ENCODE measurements at regions not wholly inside any gene's neighbourhood (a gene's known extent, or its start where the extent isn't known, plus 50 kb on each side); places are given as distances from the start of the nearest gene placed in this dataset.
A peak's percentile ranks its signal among the peaks of the same experiment; 100 is the strongest.
"Not testable (repeated sequence)": the region's sequence is repeated elsewhere in the genome, so short reads cannot be mapped to it uniquely, and the experiment has no call there.

DNA sequence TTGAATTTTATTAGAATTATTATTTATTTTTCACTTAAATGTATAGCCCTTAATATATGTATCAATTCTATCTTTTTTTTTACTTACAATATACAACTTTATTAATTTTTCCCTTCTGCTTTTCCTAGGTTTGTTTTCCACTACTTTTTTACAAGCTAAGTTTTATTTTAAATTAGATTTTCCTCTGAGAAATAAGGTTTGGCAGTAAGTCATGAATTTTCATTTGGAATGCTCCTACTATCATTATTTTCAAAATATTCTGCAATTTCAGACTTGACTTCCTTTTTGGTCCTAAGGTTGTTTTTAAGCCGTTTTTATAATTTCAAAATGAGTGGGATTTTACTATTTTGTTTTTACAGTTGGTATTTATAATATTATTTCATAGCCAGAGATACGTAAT, 222.8 kb upstream of the PIEZO2 start:
- DNase-seq = no peak

GRCh38 chr18:11369556-11369955, 220.2 kb upstream of the PIEZO2 start:
- DNase-seq = no peak

DNA sequence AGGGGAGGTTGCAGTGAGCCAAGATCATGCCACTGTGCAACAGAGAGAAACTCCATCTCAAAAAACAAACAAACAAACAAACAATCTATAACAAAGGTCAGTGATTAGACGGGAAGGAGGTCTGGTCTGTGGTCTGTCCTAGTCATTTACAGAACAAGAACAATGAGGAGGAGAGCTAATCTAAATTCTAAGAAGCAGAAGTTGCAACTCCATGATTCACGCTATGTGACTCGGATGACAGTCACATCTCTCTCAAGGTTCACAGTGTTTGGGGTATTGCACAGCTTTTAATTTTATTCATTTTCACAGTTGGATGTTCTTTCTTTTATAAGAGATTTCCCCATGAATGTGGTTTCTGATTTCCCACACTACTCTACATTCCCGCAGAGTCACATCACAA, 218.7 kb upstream of the PIEZO2 start:
- no peak for DNase-seq

DNA sequence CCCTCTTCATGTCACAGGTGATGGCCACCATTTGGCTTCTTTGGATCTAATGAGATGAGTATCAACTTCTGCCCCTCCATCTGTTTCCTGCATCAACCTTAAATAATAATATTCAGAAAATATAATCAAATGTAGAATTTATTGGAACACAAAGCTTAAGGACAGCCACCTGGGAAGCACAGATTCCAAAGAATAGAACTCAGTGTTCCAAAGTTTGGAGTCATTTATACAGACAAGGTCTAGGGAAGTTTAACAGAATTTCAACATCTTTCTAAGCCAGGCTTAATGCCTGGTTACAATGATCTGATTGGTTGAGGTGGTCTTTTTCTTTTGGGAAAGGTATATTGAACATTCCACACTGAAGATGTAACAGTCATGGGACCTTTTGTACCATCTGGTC, 218.0 kb upstream of the PIEZO2 start:
- DNase-seq = no peak

GRCh38 chr18:11366410-11366809, 217.0 kb upstream of the PIEZO2 start:
- DNase-seq = no peak

DNA sequence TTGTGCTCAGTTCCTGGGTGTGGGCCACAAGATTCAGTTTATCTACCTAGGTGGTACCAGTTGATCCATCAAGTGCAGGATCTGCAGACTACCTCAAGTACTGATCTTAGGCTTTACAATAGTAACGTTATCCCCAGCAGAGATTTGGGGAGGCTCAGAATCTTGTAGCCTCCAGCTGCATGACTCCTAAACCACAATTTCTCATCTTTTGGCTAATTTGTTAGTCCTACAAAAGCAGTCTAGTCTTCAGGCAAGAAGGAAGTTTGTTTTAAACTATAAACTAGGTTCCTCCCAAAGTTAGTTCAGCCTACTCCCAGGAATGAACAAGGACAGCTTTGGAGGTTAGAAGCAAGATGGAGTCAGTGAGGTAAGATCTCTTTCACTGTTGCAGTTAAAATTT, 213.5 kb upstream of the PIEZO2 start:
- DNase-seq = no peak

DNA sequence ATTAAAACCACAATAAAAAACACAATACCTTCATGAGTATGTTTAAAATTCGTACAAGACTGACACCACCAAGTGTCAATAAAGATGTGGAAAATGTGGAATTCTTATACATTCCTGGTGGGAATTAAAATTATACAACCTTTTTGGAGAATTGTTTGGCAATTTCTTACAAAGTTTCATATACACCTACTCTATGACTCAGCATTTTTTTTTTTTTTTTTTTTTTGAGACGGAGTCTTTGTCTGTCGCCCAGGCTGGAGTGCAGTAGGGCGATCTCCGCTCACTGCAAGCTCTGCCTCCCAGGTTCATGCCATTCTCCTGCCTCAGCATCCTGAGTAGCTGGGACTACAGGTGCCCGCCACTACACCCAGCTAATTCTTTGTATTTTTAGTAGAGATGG, 212.5 kb upstream of the PIEZO2 start:
- DNase-seq = not testable (repeated sequence)

GRCh38 chr18:11357678-11358077, 208.3 kb upstream of the PIEZO2 start:
- no peak for DNase-seq

DNA sequence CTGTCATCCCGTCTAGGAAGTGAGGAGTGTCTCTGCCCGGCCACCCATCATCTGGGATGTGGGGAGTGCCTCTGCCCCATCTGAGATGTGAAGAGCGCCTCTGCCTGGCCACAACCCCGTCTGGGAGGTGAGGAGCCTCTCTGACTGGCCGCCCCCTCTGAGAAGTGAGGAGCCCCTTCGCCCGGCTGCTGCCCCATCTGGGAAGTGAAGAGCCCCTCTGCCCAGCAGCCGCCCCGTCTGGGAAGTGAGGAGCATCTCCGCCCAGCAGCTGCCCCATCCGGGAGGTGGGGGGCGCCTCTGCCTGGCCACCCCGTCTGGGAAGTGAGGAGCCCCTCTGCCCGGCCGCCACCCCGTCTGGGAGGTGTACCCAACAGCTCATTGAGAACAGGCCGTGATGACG, 195.2 kb upstream of the PIEZO2 start:
- not testable (repeated sequence) for DNase-seq

- no peak for DNase-seq
Measured at GRCh38 chr18:11343096-11343495, 193.7 kb upstream of the PIEZO2 start.

GRCh38 chr18:11342115-11342514, 192.7 kb upstream of the PIEZO2 start:
- not testable (repeated sequence) for DNase-seq

GRCh38 chr18:11339188-11339775, 189.9 kb upstream of the PIEZO2 start:
- no peak for DNase-seq

DNA sequence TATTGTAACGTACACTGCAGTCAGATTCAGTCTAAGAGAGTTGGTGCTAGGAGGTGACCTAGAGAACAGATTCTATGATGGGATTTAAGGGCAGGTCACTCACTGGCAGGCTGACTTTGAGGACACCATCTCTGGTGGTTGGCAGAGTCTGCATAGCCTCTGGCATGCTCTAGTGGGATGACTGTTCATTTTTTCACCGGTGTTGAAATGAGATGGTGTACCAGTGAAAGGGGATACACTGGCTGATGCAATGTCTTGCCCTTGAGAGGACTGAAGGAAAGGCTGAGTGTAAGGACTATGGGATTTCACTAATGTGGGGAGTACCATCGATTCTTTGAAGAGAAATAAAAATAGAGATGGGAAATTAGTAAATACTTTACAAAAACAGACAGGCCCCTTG, 186.9 kb upstream of the PIEZO2 start:
- DNase-seq = no peak

GRCh38 chr18:11327391-11328009, 178.1 kb upstream of the PIEZO2 start:
- DNase-seq = no peak

- DNase-seq = peak; percentile 38
Measured at GRCh38 chr18:11324956-11325882, 175.8 kb upstream of the PIEZO2 start.

GRCh38 chr18:11324510-11324909, 175.1 kb upstream of the PIEZO2 start:
- DNase-seq = no peak

- no peak for DNase-seq
Measured at GRCh38 chr18:11323359-11323819, 174.0 kb upstream of the PIEZO2 start.

DNA sequence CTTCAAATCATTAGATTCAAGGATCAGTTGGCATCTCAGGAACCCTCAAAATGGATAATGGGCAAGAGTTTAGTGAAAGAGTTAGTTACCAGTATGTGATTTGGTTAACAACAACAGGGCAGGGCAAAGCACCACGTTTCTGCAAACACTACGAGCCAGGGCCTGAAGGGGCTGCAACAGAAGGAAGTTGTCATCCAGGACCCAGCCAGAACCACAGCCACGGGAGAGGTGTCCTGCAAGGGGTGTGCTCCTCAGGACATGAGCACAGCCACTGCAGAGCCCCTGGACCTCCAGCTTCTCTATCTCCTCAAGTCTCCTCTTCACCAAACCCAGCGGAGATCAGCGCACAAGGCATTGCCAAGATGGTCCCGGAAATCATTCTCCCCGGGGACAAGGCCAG, 173.3 kb upstream of the PIEZO2 start:
- no peak for DNase-seq

DNA sequence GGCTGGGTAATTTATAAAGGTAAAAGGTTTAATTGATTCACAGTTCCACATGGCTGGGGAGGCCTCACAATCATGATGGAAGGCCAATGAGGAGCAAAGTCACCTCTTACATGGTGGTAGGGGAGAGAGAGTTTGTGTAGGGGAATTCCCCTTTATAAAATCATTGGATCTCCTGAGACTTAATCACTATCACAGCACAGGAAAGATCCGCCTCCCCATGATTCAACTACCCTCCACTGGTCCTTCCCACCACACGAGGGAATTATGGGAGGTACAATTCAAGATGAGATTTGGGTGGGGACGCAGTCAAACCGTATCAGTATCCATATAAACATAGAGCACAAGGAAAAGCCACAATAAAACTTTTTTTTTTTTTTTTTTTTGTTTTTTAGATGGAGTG, 172.6 kb upstream of the PIEZO2 start:
- no peak for DNase-seq

DNA sequence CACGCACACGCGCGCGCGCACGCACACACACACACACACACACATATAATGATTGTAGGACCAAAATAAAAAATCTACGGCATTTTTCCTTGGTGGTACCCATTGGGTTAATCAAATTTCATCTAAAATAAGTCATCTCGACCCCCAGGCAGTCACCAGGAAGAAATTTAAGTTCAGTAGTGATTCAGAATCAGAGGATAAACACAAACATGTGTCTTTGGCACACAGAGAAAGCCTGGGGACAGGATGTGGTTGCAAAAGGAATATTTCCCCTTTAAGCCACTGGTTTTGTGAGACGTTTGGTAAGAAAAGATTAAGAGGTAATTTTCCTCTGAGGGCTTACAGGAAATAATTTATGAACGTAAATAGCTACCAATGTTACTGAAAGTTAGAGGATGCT, 171.6 kb upstream of the PIEZO2 start:
- DNase-seq = no peak

DNA sequence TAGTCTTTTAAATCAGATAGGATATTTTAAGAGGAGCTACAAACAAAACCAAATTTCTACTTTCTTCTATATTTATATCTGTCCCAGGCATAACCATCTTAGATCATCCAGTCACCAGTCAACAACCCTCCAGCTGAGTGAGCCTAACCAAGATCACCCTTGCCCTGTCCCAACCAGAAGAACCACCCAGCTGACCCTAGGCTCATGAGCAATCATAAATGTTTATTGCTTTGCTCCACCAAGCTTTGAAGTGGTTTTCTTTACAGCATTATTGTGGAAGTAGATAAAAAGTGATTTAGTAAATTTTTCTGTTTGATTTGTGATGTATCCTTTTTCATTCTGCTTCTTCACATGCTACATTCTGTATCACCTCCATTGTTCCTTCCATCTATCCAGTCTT, 167.2 kb upstream of the PIEZO2 start:
- no peak for DNase-seq

DNA sequence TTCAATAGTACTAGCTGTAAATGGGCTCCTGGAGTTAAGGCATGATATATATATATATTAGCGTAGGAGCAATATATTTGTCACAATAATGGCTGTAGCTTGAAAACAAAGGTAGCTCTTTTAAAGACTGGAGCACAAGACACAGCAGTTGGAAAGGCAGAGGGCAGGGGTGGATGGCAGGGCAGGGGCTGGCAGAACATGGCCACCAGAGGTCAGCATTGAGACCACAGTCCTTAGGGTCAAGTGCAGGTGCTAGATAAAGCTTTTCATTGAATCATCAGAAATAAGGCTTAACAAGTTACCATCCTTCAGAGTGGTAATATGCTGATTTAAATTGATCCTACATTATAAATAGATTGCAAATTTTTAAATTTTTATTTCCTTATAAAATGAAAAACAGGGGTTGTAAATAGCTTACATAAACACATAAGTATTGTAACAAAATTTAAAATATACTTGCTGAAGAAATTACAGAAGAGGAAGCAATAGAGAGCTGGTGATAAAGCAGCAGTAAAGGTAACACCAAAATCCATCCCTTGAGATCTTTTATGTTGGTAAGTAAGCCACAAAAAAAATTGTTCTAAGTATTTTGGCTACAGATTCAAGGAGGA, 161.2 kb upstream of the PIEZO2 start:
- no peak for DNase-seq

DNA sequence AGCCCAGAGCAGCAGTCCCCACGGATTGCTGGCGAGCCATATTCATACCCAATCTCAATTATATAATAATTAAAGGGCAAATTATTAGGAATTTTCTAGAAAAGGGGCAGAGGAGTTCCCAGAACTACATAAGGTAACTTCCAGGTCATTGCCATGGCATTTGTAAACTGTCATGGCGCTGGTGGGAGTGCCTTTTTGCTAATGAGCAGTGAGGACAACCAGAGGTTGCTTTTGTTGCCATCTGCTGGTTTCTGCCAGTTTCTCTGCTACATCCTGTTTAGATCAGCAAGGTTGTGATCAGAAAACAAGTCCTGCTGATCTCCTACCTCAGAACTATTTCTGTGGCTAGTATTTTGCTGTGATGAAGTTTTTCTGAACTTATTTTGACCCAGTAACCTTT, 159.8 kb upstream of the PIEZO2 start:
- DNase-seq = no peak

DNA sequence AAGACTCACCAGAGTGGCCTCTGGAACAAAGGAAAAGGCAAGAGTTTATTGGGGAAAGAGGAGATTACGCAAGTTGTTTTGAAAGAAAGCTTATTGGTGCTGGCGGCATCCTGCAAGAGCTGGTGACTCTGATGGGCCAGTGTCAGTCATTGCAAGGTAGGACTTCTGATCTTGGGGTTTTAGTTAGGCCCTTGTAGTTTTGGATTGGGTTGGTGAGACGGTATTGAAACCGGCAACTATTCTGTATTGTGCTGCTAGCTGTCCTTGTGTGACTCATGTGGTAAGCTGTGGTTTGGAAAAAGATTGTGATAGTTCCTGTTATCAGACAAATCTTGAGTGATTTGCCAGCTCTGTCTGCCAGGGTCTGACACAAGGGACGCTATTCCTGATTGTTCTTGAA, 159.1 kb upstream of the PIEZO2 start:
- DNase-seq = peak; percentile 72

Data from SIG-M5 (cell line).